Heart right ventricle (tissue), 16 donors: ENCODE measurements at regions not wholly inside any gene's neighbourhood (a gene's known extent, or its start where the extent isn't known, plus 50 kb on each side); places are given as distances from the start of the nearest gene placed in this dataset.
A peak's percentile ranks its signal among the peaks of the same experiment; 100 is the strongest.

Experiments used
- ATAC-seq, 8 donors: fragments of 200-7000 bp; cut with Tn5 transposase; one replicate each; pipeline ENCODE4 v1.9.1; 2020; ENCODE audit warnings: mild to moderate bottlenecking in 8 of 8, moderate library complexity in 8 of 8, moderate number of reproducible peaks in 1 of 8
- DNase-seq, 2 donors: peaks; one replicate each; pipeline ENCODE4 v3.0.0-alpha.2; 2020
- H3K27ac ChIP-seq, 10 donors: fragments of 200-600 bp; sonication (generic) in 2 of 10; one replicate each; pipeline versions ENCODE4 v1.5.0 to v1.8.0; 2020 to 2022; ENCODE audit warnings: mild to moderate bottlenecking in 3 of 10
- H3K27me3 ChIP-seq, 7 donors: fragments of 200-600 bp; one replicate each; pipeline ENCODE4 v1.8.0; 2021 to 2022; ENCODE audit warnings: mild to moderate bottlenecking in 2 of 7
- H3K36me3 ChIP-seq, 9 donors: fragments of 200-600 bp; sonication (generic) in 1 of 9; one replicate each; pipeline versions ENCODE4 v1.5.0 to v1.8.0; 2020 to 2022; ENCODE audit warnings: mild to moderate bottlenecking in 2 of 9
- H3K4me1 ChIP-seq, 9 donors: fragments of 200-600 bp; sonication (generic) in 1 of 9; one replicate each; pipeline versions ENCODE4 v1.5.0 to v1.8.0; 2020 to 2022; ENCODE audit warnings: mild to moderate bottlenecking in 4 of 9
- H3K4me3 ChIP-seq, 10 donors: fragments of 200-600 bp; sonication (generic) in 2 of 10; one replicate each; pipeline versions ENCODE4 v1.5.0 to v1.8.0; 2020 to 2022; ENCODE audit warnings: mild to moderate bottlenecking in 7 of 10, moderate library complexity in 2 of 10
- H3K9me3 ChIP-seq, 11 donors: fragments of 200-600 bp in 10 of 11; sonication (generic) in 2 of 11; one replicate each; pipeline versions ENCODE4 v1.5.0 to v1.8.0; 2013 to 2022; ENCODE audit warnings: mild to moderate bottlenecking in 2 of 11, control low read depth in 1 of 11, moderate library complexity in 1 of 11
- CTCF ChIP-seq, 9 donors: fragments of 200-600 bp; sonication (generic) in 2 of 9; IDR thresholded peaks; one replicate each; pipeline versions ENCODE4 v1.5.0 to v1.8.0; 2021 to 2022; ENCODE audit warnings: antibody characterized with exemption in 9 of 9, mild to moderate bottlenecking in 5 of 9, moderate library complexity in 1 of 9
- WGBS, 2 donors: extraction: QIAGEN DNeasy Blood & Tissue Kit; methylation state at CpG; one replicate each; pipeline ENCODE4 v1.1.7; 2013; ENCODE audit warnings: inconsistent platforms in 1 of 2; 5-methylcytosine and 5-hydroxymethylcytosine counted together
- intact Hi-C, 10 donors: fragments of 100-400 bp; cut with DNase I; formaldehyde crosslinking; loops; one replicate each; pipeline versions ENCODE4 v1.11.1 to v1.14.2; 2022
- donor health status: Arrhythmogenic right ventricular cardiomyopathy.
- donor health status: ischemic (EF 13 %, LVEDD 7.1; RV severe dilation, severe dysfunction).
- donor health status: healthy with polysubstance abuse.
- donor health status: DM: no; HTN: yes; CAD: no.
- donor health status: DM: no; HTN: no; CAD: no.
- donor health status: ischemic (EF 25% LVEDD 6.9; RV normal size, moderate dysfunction).
- donor health status: ischemic (EF 25% LVEDD 5.7; RV mildly dilated, moderate dysfunction).
- donor health status: healthy.
- donor health status: DM: yes; HTN: yes; CAD: no.
- donor health status: Ischemic cardiomyopathy.
- donor health status: ischemic (EF 35%, LVEDD 5.7; RV mildly dilated, moderate dysfunction).
- donor health status: nonischemic (EF 11% LVEDD 7.7; RV severe dilation, severe dysfunction).
- donor health status: DM: yes; HTN: yes; CAD: no.
- donor health status: PGD.
- donor health status: ischemic (EF 29% LVEDD 5.4; RV normal size, mild dysfunction).
- donor health status: nonischemic (EF 23%, LVEDD 6.1; RV moderate dilation, normal function).

GRCh38 chr2:105454801-105455485 lies 56.1 kb upstream of the FHL2 start:
- WGBS, 2 donors, result 61 to 69% methylated on average over 6 of the region's 6 CpGs
- ATAC-seq (peak in 7 of 8 donors; percentile 19 to 55 (median 44)), DNase-seq (no peak)
- H3K36me3 ChIP-seq, result no peaks in the 10 kb centered on the region
- no peaks in the 10 kb centered on the region for H3K9me3 ChIP-seq
- H3K27ac ChIP-seq, result peak overlapping the region in 1 of 10 donors; percentile 16
- intact Hi-C loops, result no loop called here
- peaks cover 0 to 11% (median 0%) of the 10 kb centered on the region in 9 donors for H3K4me1 ChIP-seq
- peak in 6 of 9 donors; percentile 12 to 39 (median 24) for TF ChIP-seq CTCF (IDR thresholded peaks at IDR 0.05)
- H3K4me3 ChIP-seq, result no peak overlapping the region
- H3K27me3 ChIP-seq, result no peaks in the 10 kb centered on the region

- H3K36me3 ChIP-seq, result no peaks in the 10 kb centered on the region
- no peak overlapping the region for H3K4me3 ChIP-seq
- no peak for ATAC-seq
- H3K4me1 ChIP-seq, result peaks cover 0 to 11% (median 0%) of the 10 kb centered on the region in 9 donors
- no peaks in the 10 kb centered on the region for H3K9me3 ChIP-seq
- no peak for DNase-seq
- intact Hi-C loops, result no loop called here
- no peak for TF ChIP-seq CTCF (IDR thresholded peaks at IDR 0.05)
- H3K27ac ChIP-seq, result no peak overlapping the region
- H3K27me3 ChIP-seq, result peaks cover 0 to 3% (median 0%) of the 10 kb centered on the region in 7 donors
- 91% methylated on average over 5 of the region's 5 CpGs for WGBS, 2 donors
Measured at GRCh38 chr2:105451571-105452166, 52.8 kb upstream of the FHL2 start.

DNA sequence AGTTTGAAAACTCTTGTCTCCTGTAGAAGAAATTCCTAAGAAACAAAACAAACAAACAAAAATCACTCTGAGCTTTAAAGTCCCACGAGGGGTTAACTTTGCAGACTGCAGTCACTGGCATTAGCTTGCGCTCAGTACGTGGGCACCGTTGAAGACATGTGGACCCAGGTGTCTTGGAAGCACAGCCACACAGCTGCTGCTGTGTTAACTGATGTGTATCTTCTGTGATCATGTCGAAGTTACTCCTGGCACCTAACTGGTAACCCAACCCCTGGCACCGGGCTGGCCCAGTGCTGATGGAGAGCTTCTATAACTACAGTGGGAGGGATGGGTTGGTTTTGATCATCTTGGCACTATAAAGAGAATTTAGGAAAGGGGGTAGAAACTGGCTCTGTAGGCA lies 51.6 kb upstream of the FHL2 start:
- Histone ChIP-seq H3K9me3 (no peaks in the 10 kb centered on the region), H3K36me3 (no peaks in the 10 kb centered on the region), H3K27ac (no peak overlapping the region), H3K4me3 (no peak overlapping the region), H3K4me1 (peaks cover 0 to 9% (median 0%) of the 10 kb centered on the region in 9 donors), H3K27me3 (peaks cover 0 to 3% (median 0%) of the 10 kb centered on the region in 7 donors)
- WGBS, 2 donors, result 46 to 52% methylated on average over 6 of the region's 6 CpGs
- ATAC-seq, result no peak
- TF ChIP-seq CTCF (IDR thresholded peaks at IDR 0.05), result no peak
- no peak for DNase-seq
- intact Hi-C loops, result no loop called here

DNA sequence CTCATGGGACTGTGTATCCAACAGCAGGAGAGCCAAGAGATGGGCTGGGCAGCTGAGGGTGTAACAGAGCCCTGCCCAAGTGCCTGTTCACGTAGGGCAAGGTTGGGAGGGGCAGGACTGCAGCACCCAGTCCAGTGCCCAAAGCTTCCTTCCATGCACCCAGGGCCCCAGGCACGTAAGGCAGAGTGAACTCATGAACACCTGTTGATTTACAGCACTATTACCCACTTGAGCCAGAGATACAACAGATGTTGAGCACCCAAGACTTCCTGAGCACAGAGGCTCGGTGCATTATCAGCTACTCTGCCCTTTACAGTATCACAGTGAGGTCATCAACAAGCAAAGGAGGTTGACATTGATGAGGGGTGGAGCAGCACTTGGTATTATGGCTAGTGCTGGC lies 50.2 kb upstream of the FHL2 start:
- H3K36me3 ChIP-seq, result no peaks in the 10 kb centered on the region
- intact Hi-C loops, result no loop called here
- H3K9me3 ChIP-seq, result no peaks in the 10 kb centered on the region
- no peak overlapping the region for H3K4me3 ChIP-seq
- DNase-seq, result no peak
- peaks cover 0 to 3% (median 0%) of the 10 kb centered on the region in 7 donors for H3K27me3 ChIP-seq
- ATAC-seq, result peak in 6 of 8 donors; percentile 32 to 90 (median 72)
- no peak for TF ChIP-seq CTCF (IDR thresholded peaks at IDR 0.05)
- no peak overlapping the region for H3K27ac ChIP-seq
- peaks cover 0 to 4% (median 0%) of the 10 kb centered on the region in 9 donors for H3K4me1 ChIP-seq
- 27 to 36% methylated on average over 3 of the region's 3 CpGs for WGBS, 2 donors
